Activated CD4-positive, alpha-beta T cell treated with anti-CD3 and anti-CD28 coated beads, Interleukin-2, amount 10 ng/mL, durations not matched to agents 7 days and 5 days (primary cell): ENCODE measurements at regions not wholly inside any gene's neighbourhood (a gene's known extent, or its start where the extent isn't known, plus 50 kb on each side); places are given as distances from the start of the nearest gene placed in this dataset.

Experiments used
- CTCF ChIA-PET: fragments of 350-600 bp; sonication (Branson Sonifier 250); formaldehyde crosslinking; loops from one replicate; lab custom pipeline; 2021; ENCODE audit warnings: antibody characterized with exemption; lab: Charles Lee
- POLR2A ChIA-PET: fragments of 350-600 bp; sonication (Branson Sonifier 250); formaldehyde crosslinking; loops from one replicate; lab custom pipeline; 2021; ENCODE audit warnings: antibody characterized with exemption; lab: Charles Lee
- DNase-seq: peaks from one replicate; pipeline ENCODE4 v3.0.0-alpha.2; 2020
- H3K27ac Mint-ChIP-seq: one replicate; pipeline ENCODE4 v1.8.0; 2021; ENCODE audit warnings: mild to moderate bottlenecking, moderate library complexity, mixed read lengths
- H3K27me3 Mint-ChIP-seq: one replicate; pipeline ENCODE4 v1.8.0; 2021; ENCODE audit warnings: mixed read lengths
- H3K36me3 Mint-ChIP-seq: one replicate; pipeline ENCODE4 v1.8.0; 2021; ENCODE audit warnings: low read depth, mixed read lengths
- H3K4me1 Mint-ChIP-seq: one replicate; pipeline ENCODE4 v1.8.0; 2021; ENCODE audit warnings: mixed read lengths
- H3K4me3 Mint-ChIP-seq: one replicate; pipeline ENCODE4 v1.8.0; 2021; ENCODE audit warnings: mild to moderate bottlenecking, moderate library complexity, mixed read lengths
- H3K9me3 Mint-ChIP-seq: one replicate; pipeline ENCODE4 v1.8.0; 2021; ENCODE audit warnings: mixed read lengths

- ChIA-PET POLR2A (no interaction called here), CTCF (no interaction called here)
- no peak overlapping the region for H3K27ac Mint-ChIP-seq
- H3K4me3 Mint-ChIP-seq = no peak overlapping the region
- no peaks in the 10 kb centered on the region for H3K4me1 Mint-ChIP-seq
- no peaks in the 10 kb centered on the region for H3K27me3 Mint-ChIP-seq
- no peaks in the 10 kb centered on the region for H3K9me3 Mint-ChIP-seq
- no peaks in the 10 kb centered on the region for H3K36me3 Mint-ChIP-seq
- DNase-seq = no peak
Measured at GRCh38 chr5:125464847-125465432, 718.5 kb upstream of the ZNF608 start.

GRCh38 chr5:125465703-125466102 lies 719.3 kb upstream of the ZNF608 start:
- H3K27me3 Mint-ChIP-seq = no peaks in the 10 kb centered on the region
- CTCF ChIA-PET = interaction anchor here (0.6 kb wide), 1 partner anchor 1464 kb away, joined by 4 read pairs; no protein-coding TSS in a partner anchor
- no peak for DNase-seq
- no peaks in the 10 kb centered on the region for H3K36me3 Mint-ChIP-seq
- POLR2A ChIA-PET = no interaction called here
- no peaks in the 10 kb centered on the region for H3K4me1 Mint-ChIP-seq
- no peak overlapping the region for H3K27ac Mint-ChIP-seq
- no peaks in the 10 kb centered on the region for H3K9me3 Mint-ChIP-seq
- H3K4me3 Mint-ChIP-seq = no peak overlapping the region

- DNase-seq = no peak
- ChIA-PET POLR2A (no interaction called here), CTCF (no interaction called here)
- no peaks in the 10 kb centered on the region for H3K27me3 Mint-ChIP-seq
- no peak overlapping the region for H3K27ac Mint-ChIP-seq
- no peak overlapping the region for H3K4me3 Mint-ChIP-seq
- H3K4me1 Mint-ChIP-seq = no peaks in the 10 kb centered on the region
- no peaks in the 10 kb centered on the region for H3K36me3 Mint-ChIP-seq
- no peaks in the 10 kb centered on the region for H3K9me3 Mint-ChIP-seq
Measured at GRCh38 chr5:125467222-125467621, 720.8 kb upstream of the ZNF608 start.

GRCh38 chr5:125470280-125470902 lies 724.0 kb upstream of the ZNF608 start:
- H3K4me3 Mint-ChIP-seq = no peak overlapping the region
- no peaks in the 10 kb centered on the region for H3K36me3 Mint-ChIP-seq
- H3K9me3 Mint-ChIP-seq = no peaks in the 10 kb centered on the region
- POLR2A ChIA-PET = no interaction called here
- H3K27me3 Mint-ChIP-seq = no peaks in the 10 kb centered on the region
- CTCF ChIA-PET = no interaction called here
- no peaks in the 10 kb centered on the region for H3K4me1 Mint-ChIP-seq
- no peak overlapping the region for H3K27ac Mint-ChIP-seq
- DNase-seq = no peak

GRCh38 chr5:125476901-125477585 lies 730.6 kb upstream of the ZNF608 start:
- H3K27me3 Mint-ChIP-seq = no peaks in the 10 kb centered on the region
- no peak overlapping the region for H3K4me3 Mint-ChIP-seq
- no peaks in the 10 kb centered on the region for H3K9me3 Mint-ChIP-seq
- DNase-seq = no peak
- H3K4me1 Mint-ChIP-seq = no peaks in the 10 kb centered on the region
- H3K27ac Mint-ChIP-seq = no peak overlapping the region
- ChIA-PET CTCF (no interaction called here), POLR2A (no interaction called here)
- H3K36me3 Mint-ChIP-seq = no peaks in the 10 kb centered on the region

- Mint-ChIP-seq H3K36me3 (no peaks in the 10 kb centered on the region), H3K4me3 (no peak overlapping the region), H3K27ac (no peak overlapping the region), H3K9me3 (no peaks in the 10 kb centered on the region), H3K27me3 (no peaks in the 10 kb centered on the region), H3K4me1 (no peaks in the 10 kb centered on the region)
- DNase-seq = no peak
- CTCF ChIA-PET = no interaction called here
- POLR2A ChIA-PET = no interaction called here
Measured at GRCh38 chr5:125477586-125477975, 731.1 kb upstream of the ZNF608 start.

GRCh38 chr5:125478599-125478998 lies 732.2 kb upstream of the ZNF608 start:
- H3K4me3 Mint-ChIP-seq = no peak overlapping the region
- H3K27ac Mint-ChIP-seq = no peak overlapping the region
- POLR2A ChIA-PET = no interaction called here
- DNase-seq = no peak
- no peaks in the 10 kb centered on the region for H3K4me1 Mint-ChIP-seq
- H3K36me3 Mint-ChIP-seq = no peaks in the 10 kb centered on the region
- no peaks in the 10 kb centered on the region for H3K9me3 Mint-ChIP-seq
- no peaks in the 10 kb centered on the region for H3K27me3 Mint-ChIP-seq
- CTCF ChIA-PET = no interaction called here

- H3K4me3 Mint-ChIP-seq = no peak overlapping the region
- no peaks in the 10 kb centered on the region for H3K27me3 Mint-ChIP-seq
- no peak overlapping the region for H3K27ac Mint-ChIP-seq
- ChIA-PET CTCF (no interaction called here), POLR2A (no interaction called here)
- no peak for DNase-seq
- no peaks in the 10 kb centered on the region for H3K36me3 Mint-ChIP-seq
- no peaks in the 10 kb centered on the region for H3K9me3 Mint-ChIP-seq
- no peaks in the 10 kb centered on the region for H3K4me1 Mint-ChIP-seq
Measured at GRCh38 chr5:125480911-125481310, 734.5 kb upstream of the ZNF608 start.

GRCh38 chr5:125481506-125482465 lies 735.3 kb upstream of the ZNF608 start:
- CTCF ChIA-PET = no interaction called here
- H3K4me1 Mint-ChIP-seq = no peaks in the 10 kb centered on the region
- POLR2A ChIA-PET = no interaction called here
- no peaks in the 10 kb centered on the region for H3K27me3 Mint-ChIP-seq
- peaks cover 3% of the 10 kb centered on the region for H3K9me3 Mint-ChIP-seq
- H3K27ac Mint-ChIP-seq = no peak overlapping the region
- H3K4me3 Mint-ChIP-seq = no peak overlapping the region
- DNase-seq = no peak
- no peaks in the 10 kb centered on the region for H3K36me3 Mint-ChIP-seq

- Mint-ChIP-seq H3K27me3 (no peaks in the 10 kb centered on the region), H3K4me3 (no peak overlapping the region), H3K4me1 (no peaks in the 10 kb centered on the region), H3K36me3 (no peaks in the 10 kb centered on the region), H3K9me3 (peaks cover 9% of the 10 kb centered on the region), H3K27ac (no peak overlapping the region)
- DNase-seq = no peak
- ChIA-PET POLR2A (no interaction called here), CTCF (no interaction called here)
Measured at GRCh38 chr5:125483609-125484008, 737.2 kb upstream of the ZNF608 start.

GRCh38 chr5:125484272-125484741 lies 737.9 kb upstream of the ZNF608 start:
- H3K9me3 Mint-ChIP-seq = peaks cover 11% of the 10 kb centered on the region
- ChIA-PET POLR2A (no interaction called here), CTCF (no interaction called here)
- H3K27ac Mint-ChIP-seq = no peak overlapping the region
- H3K27me3 Mint-ChIP-seq = no peaks in the 10 kb centered on the region
- H3K4me1 Mint-ChIP-seq = no peaks in the 10 kb centered on the region
- H3K36me3 Mint-ChIP-seq = no peaks in the 10 kb centered on the region
- H3K4me3 Mint-ChIP-seq = no peak overlapping the region
- no peak for DNase-seq

- ChIA-PET POLR2A (no interaction called here), CTCF (no interaction called here)
- Mint-ChIP-seq H3K4me3 (no peak overlapping the region), H3K4me1 (no peaks in the 10 kb centered on the region), H3K36me3 (no peaks in the 10 kb centered on the region), H3K27ac (no peak overlapping the region), H3K27me3 (no peaks in the 10 kb centered on the region), H3K9me3 (peaks cover 11% of the 10 kb centered on the region)
- no peak for DNase-seq
Measured at GRCh38 chr5:125484742-125485641, 738.6 kb upstream of the ZNF608 start.
